Breast epithelium (tissue), 3 donors: ENCODE measurements at regions not wholly inside any gene's neighbourhood (a gene's known extent, or its start where the extent isn't known, plus 50 kb on each side); places are given as distances from the start of the nearest gene placed in this dataset.

ENCODE experiments used
- POLR2A ChIP-seq: fragments of 450-650 bp; IDR thresholded peaks from one replicate; pipeline ENCODE4 v1.6.1; 2016; ENCODE audit warnings: antibody characterized with exemption, mild to moderate bottlenecking, moderate library complexity
- POLR2AphosphoS5 ChIP-seq, 3 donors: sonication (generic); formaldehyde crosslinking; IDR thresholded peaks; one replicate each; pipeline ENCODE4 v1.6.1; 2017; ENCODE audit warnings: antibody characterized with exemption in 3 of 3
- TF ChIP-seq, protein P1 (sequence below), 3 donors: fragments of 450-650 bp; IDR thresholded peaks; one replicate each; pipeline ENCODE4 v1.5.1; 2016 to 2017; ENCODE audit warnings: antibody characterized with exemption in 3 of 3, mild to moderate bottlenecking in 3 of 3, moderate library complexity in 3 of 3

DNA sequence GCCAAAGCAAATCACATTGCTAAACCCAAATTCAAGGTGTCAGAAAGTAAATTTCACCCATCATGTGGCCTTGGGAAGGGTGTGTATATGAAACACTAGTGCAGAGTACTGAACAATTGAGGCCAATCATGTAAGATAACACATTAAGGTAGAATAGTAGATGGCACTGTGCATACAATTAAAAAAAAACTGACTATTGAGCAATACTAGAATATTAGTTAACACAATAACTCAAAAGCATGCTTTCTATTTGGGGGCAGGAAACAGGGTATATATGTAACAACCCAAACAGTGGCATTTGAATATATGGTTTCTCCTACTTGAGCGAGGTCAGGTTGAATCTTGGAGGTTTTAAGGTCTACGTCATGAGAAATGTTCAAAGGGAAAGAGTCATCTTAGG lies 63.0 kb upstream of the DYNLRB2 start:
- TF ChIP-seq POLR2A (no peak), POLR2AphosphoS5 (IDR thresholded peaks at IDR 0.05) (no peak)
- TF ChIP-seq, protein P1, sequence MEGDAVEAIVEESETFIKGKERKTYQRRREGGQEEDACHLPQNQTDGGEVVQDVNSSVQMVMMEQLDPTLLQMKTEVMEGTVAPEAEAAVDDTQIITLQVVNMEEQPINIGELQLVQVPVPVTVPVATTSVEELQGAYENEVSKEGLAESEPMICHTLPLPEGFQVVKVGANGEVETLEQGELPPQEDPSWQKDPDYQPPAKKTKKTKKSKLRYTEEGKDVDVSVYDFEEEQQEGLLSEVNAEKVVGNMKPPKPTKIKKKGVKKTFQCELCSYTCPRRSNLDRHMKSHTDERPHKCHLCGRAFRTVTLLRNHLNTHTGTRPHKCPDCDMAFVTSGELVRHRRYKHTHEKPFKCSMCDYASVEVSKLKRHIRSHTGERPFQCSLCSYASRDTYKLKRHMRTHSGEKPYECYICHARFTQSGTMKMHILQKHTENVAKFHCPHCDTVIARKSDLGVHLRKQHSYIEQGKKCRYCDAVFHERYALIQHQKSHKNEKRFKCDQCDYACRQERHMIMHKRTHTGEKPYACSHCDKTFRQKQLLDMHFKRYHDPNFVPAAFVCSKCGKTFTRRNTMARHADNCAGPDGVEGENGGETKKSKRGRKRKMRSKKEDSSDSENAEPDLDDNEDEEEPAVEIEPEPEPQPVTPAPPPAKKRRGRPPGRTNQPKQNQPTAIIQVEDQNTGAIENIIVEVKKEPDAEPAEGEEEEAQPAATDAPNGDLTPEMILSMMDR (IDR thresholded peaks at IDR 0.05): no peak
